DOHH2 (cell line): ENCODE measurements at regions not wholly inside any gene's neighbourhood (a gene's known extent, or its start where the extent isn't known, plus 50 kb on each side); places are given as distances from the start of the nearest gene placed in this dataset.

ENCODE experiments used
- H3F3A ChIP-seq: fragments of 200-600 bp; sonication (generic), shearing (Covaris generic); 2 replicates; pipeline ENCODE4 v1.6.0; 2016; ENCODE audit warnings: antibody characterized with exemption, mild to moderate bottlenecking; ENCODE audit not compliant: control insufficient read depth, insufficient read depth
- H3K27ac ChIP-seq: fragments of 200-600 bp; sonication (generic); 2 replicates; pipeline ENCODE4 v1.5.1; 2014; ENCODE audit warnings: low read depth, mild to moderate bottlenecking, low read length, moderate library complexity
- H3K27me3 ChIP-seq: fragments of 200-600 bp; sonication (generic); 2 replicates; pipeline ENCODE4 v1.6.1; 2014; ENCODE audit warnings: mild to moderate bottlenecking, low read length, mixed read lengths; ENCODE audit not compliant: control insufficient read depth
- H3K36me3 ChIP-seq: fragments of 200-600 bp; sonication (generic); 2 replicates; pipeline ENCODE4 v1.6.1; 2014; ENCODE audit warnings: mild to moderate bottlenecking, low read length, moderate library complexity, mixed read lengths; ENCODE audit not compliant: control insufficient read depth
- H3K4me1 ChIP-seq: fragments of 200-600 bp; sonication (generic); 2 replicates; pipeline ENCODE4 v1.6.1; 2014; ENCODE audit warnings: mild to moderate bottlenecking, low read length, mixed read lengths; ENCODE audit not compliant: control insufficient read depth
- H3K4me2 ChIP-seq: fragments of 200-600 bp; sonication (generic); 2 replicates; pipeline ENCODE4 v1.6.0; 2014; ENCODE audit warnings: mild to moderate bottlenecking, low read length, moderate library complexity
- H3K4me3 ChIP-seq: fragments of 200-600 bp; sonication (generic); 2 replicates; pipeline ENCODE4 v1.5.1; 2014; ENCODE audit warnings: mild to moderate bottlenecking, low read length, mixed read lengths
- H3K79me2 ChIP-seq: fragments of 200-600 bp; sonication (generic); 2 replicates; pipeline ENCODE4 v1.6.1; 2014; ENCODE audit warnings: mild to moderate bottlenecking, low read length, mixed read lengths; ENCODE audit not compliant: control insufficient read depth
- H3K9me2 ChIP-seq: fragments of 200-600 bp; sonication (generic); replicated peaks from 2 replicates; pipeline ENCODE4 v1.6.1; 2014; ENCODE audit warnings: mild to moderate bottlenecking, low read length, mixed read lengths; ENCODE audit not compliant: control insufficient read depth
- H3K9me3 ChIP-seq: fragments of 200-600 bp; sonication (generic); 2 replicates; pipeline ENCODE4 v1.6.1; 2014; ENCODE audit warnings: antibody characterized with exemption, low read length, mixed read lengths; ENCODE audit not compliant: control insufficient read depth, insufficient read depth
- H4K20me1 ChIP-seq: fragments of 200-600 bp; sonication (generic); 2 replicates; pipeline ENCODE4 v1.6.0; 2014; ENCODE audit warnings: low read depth, mild to moderate bottlenecking, antibody characterized with exemption, low read length, moderate library complexity; ENCODE audit not compliant: control insufficient read depth, insufficient read depth
- CTCF ChIP-seq: fragments of 200-600 bp; sonication (generic); IDR thresholded peaks from one replicate; pipeline ENCODE4 v1.5.1; 2014; ENCODE audit warnings: antibody characterized with exemption, mild to moderate bottlenecking, low read depth, low read length; ENCODE audit not compliant: poor library complexity, severe bottlenecking
- EZH2phosphoT487 ChIP-seq: fragments of 200-600 bp; sonication (generic); IDR thresholded peaks from 2 replicates; pipeline ENCODE4 v1.6.1; 2017; ENCODE audit warnings: borderline replicate concordance, mild to moderate bottlenecking, antibody characterized with exemption, low read length, moderate library complexity, mixed read lengths

- no peak for TF ChIP-seq CTCF
- TF ChIP-seq EZH2phosphoT487: no peak
- Histone ChIP-seq H3K4me3 (no peak overlapping the region), H4K20me1 (no peaks in the 10 kb centered on the region), H3K36me3 (no peaks in the 10 kb centered on the region), H3K4me1 (no peaks in the 10 kb centered on the region), H3F3A (no peaks in the 10 kb centered on the region), H3K4me2 (no peak overlapping the region), H3K27ac (no peak overlapping the region), H3K9me3 (no peaks in the 10 kb centered on the region), H3K79me2 (no peaks in the 10 kb centered on the region), H3K27me3 (no peaks in the 10 kb centered on the region), H3K9me2 (no peaks in the 10 kb centered on the region)
Measured at GRCh38 chr10:113491967-113492565, 60.8 kb upstream of the HABP2 start.

- H3F3A ChIP-seq: no peaks in the 10 kb centered on the region
- H3K27me3 ChIP-seq: no peaks in the 10 kb centered on the region
- H3K4me2 ChIP-seq: no peak overlapping the region
- H3K79me2 ChIP-seq: no peaks in the 10 kb centered on the region
- TF ChIP-seq EZH2phosphoT487 (no peak), CTCF (no peak)
- no peak overlapping the region for H3K4me3 ChIP-seq
- H4K20me1 ChIP-seq: no peaks in the 10 kb centered on the region
- H3K9me3 ChIP-seq: no peaks in the 10 kb centered on the region
- H3K9me2 ChIP-seq: no peaks in the 10 kb centered on the region
- H3K4me1 ChIP-seq: no peaks in the 10 kb centered on the region
- H3K27ac ChIP-seq: no peak overlapping the region
- no peaks in the 10 kb centered on the region for H3K36me3 ChIP-seq
Measured at GRCh38 chr10:113493195-113493594, 59.7 kb upstream of the HABP2 start.

- H3K4me3 ChIP-seq: no peak overlapping the region
- no peaks in the 10 kb centered on the region for H3K9me3 ChIP-seq
- TF ChIP-seq CTCF (no peak), EZH2phosphoT487 (no peak)
- no peaks in the 10 kb centered on the region for H3F3A ChIP-seq
- no peak overlapping the region for H3K27ac ChIP-seq
- H3K4me2 ChIP-seq: no peak overlapping the region
- no peaks in the 10 kb centered on the region for H3K4me1 ChIP-seq
- no peaks in the 10 kb centered on the region for H3K9me2 ChIP-seq
- H3K27me3 ChIP-seq: no peaks in the 10 kb centered on the region
- no peaks in the 10 kb centered on the region for H3K36me3 ChIP-seq
- H4K20me1 ChIP-seq: no peaks in the 10 kb centered on the region
- H3K79me2 ChIP-seq: no peaks in the 10 kb centered on the region
Measured at GRCh38 chr10:113493882-113494301, 59.0 kb upstream of the HABP2 start.

GRCh38 chr10:113494761-113495160, 58.1 kb upstream of the HABP2 start:
- H3F3A ChIP-seq: no peaks in the 10 kb centered on the region
- no peaks in the 10 kb centered on the region for H3K27me3 ChIP-seq
- H3K4me1 ChIP-seq: no peaks in the 10 kb centered on the region
- H3K4me3 ChIP-seq: no peak overlapping the region
- H3K9me2 ChIP-seq: no peaks in the 10 kb centered on the region
- TF ChIP-seq CTCF (no peak), EZH2phosphoT487 (no peak)
- H3K4me2 ChIP-seq: no peak overlapping the region
- H4K20me1 ChIP-seq: no peaks in the 10 kb centered on the region
- H3K9me3 ChIP-seq: no peaks in the 10 kb centered on the region
- H3K27ac ChIP-seq: no peak overlapping the region
- H3K36me3 ChIP-seq: no peaks in the 10 kb centered on the region
- no peaks in the 10 kb centered on the region for H3K79me2 ChIP-seq
